ENCODE measurements at regions not wholly inside any gene's neighbourhood (a gene's known extent, or its start where the extent isn't known, plus 50 kb on each side); places are given as distances from the start of the nearest gene placed in this dataset.

DNA sequence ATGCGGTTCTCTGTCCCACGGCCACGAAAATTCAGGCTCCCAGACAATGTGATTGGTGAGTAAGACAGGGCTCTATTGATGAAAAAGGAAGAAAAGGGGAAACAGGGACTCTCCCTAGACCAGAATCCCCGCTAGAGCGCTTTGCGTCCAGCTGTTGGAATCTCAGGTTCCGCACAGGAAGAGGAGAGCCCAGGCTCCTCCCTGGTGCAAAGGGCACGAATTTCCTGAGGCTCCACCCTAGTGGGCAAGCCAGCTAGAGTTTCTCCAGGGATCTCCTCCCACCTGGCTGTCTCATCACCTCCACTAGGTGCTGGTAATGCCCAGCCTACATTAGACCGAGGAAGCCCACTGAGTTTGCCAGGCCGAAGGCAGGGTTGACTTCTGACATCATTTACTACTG lies 135.9 kb upstream of the SOX4 start:
- CTCF ChIA-PET = no interaction called here
- TF ChIP-seq, protein P1, sequence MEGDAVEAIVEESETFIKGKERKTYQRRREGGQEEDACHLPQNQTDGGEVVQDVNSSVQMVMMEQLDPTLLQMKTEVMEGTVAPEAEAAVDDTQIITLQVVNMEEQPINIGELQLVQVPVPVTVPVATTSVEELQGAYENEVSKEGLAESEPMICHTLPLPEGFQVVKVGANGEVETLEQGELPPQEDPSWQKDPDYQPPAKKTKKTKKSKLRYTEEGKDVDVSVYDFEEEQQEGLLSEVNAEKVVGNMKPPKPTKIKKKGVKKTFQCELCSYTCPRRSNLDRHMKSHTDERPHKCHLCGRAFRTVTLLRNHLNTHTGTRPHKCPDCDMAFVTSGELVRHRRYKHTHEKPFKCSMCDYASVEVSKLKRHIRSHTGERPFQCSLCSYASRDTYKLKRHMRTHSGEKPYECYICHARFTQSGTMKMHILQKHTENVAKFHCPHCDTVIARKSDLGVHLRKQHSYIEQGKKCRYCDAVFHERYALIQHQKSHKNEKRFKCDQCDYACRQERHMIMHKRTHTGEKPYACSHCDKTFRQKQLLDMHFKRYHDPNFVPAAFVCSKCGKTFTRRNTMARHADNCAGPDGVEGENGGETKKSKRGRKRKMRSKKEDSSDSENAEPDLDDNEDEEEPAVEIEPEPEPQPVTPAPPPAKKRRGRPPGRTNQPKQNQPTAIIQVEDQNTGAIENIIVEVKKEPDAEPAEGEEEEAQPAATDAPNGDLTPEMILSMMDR (IDR thresholded peaks at IDR 0.05; ENCODE audit: unreplicated experiment) = no peak
- no peaks in the 10 kb centered on the region for H3K27me3 Mint-ChIP-seq (ENCODE audit: insufficient read depth, unreplicated experiment)
- no peaks in the 10 kb centered on the region for H3K4me1 Mint-ChIP-seq (ENCODE audit: insufficient read depth, unreplicated experiment)
- H3K27ac Mint-ChIP-seq (ENCODE audit: low read depth, unreplicated experiment) = no peak overlapping the region
- intact Hi-C loops (cut with micrococcal nuclease) = no loop called here
- no peaks in the 10 kb centered on the region for H3K9me3 Mint-ChIP-seq (ENCODE audit: unreplicated experiment)
- BruUV-seq (replicated peaks) = no TSS peak
- H3K36me3 Mint-ChIP-seq (ENCODE audit: insufficient read depth, unreplicated experiment) = no peaks in the 10 kb centered on the region
- POLR2A ChIA-PET = no interaction called here
- no peak overlapping the region for H3K4me3 Mint-ChIP-seq (ENCODE audit: unreplicated experiment)
- DNase-seq (ENCODE audit: unreplicated experiment) = no peak

DNA sequence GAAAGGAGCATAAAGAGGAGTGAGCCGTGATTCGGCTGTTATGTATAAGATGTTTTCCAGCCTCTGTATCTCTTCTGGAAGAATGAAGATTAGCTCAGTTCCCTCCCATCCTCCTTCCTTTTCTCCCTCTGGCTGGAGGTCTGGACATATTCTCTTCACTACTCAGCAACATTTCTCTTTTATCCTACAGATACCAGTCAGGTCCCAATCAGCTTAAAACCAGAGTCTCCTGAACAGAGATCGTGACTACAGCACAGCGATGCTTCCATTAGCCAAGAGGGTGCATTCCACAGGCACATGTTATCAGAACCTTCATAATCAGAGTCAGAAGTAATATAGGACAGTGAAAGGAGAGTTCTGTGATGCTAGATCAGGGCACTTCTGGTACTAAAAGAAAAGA lies 133.9 kb upstream of the SOX4 start:
- BruUV-seq (replicated peaks) = no TSS peak
- POLR2A ChIA-PET = no interaction called here

DNA sequence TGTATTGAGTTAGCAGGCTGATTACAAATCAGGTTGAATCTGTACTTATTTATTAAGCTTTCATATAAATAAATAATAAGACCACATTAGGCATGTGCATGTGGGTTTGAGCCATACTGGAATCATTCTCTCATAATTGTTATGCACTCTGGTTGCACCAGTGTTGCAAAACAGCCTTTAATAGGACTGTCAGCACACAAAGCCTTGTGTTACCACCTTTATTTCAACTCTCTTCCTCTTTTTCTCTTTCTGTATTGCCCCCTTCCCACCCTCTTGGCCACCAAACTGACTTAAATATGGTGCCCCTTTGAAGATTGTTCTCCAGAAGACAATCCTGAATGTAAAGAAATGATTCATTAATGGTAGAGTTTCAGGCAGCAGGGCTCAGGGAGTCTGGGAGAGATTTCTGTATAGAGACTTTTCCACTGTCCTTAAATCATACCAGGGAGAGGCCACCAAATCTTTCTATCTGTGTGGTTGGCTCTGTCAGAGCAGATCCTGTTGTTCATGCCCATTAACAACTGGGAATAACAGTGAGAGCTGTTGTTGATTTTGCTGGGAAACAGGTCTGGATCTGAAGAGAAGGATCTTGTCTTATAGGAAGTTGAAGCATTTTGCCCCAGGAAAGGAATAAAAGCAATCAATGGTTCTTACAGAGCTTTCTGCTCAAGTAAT lies 131.6 kb upstream of the SOX4 start:
- no peaks in the 10 kb centered on the region for H3K4me1 Mint-ChIP-seq (ENCODE audit: insufficient read depth, unreplicated experiment)
- BruUV-seq (replicated peaks) = no TSS peak
- intact Hi-C loops (cut with micrococcal nuclease) = no loop called here

More for the DNA sequence above, 133.9 kb upstream of the SOX4 start:
- TF ChIP-seq, protein P1 (IDR thresholded peaks at IDR 0.05; ENCODE audit: unreplicated experiment) = no peak
- CTCF ChIA-PET = interaction anchor here (0.6 kb wide), 1 partner anchor 274 kb away, joined by 3 read pairs; no protein-coding TSS in a partner anchor
- Mint-ChIP-seq H3K4me1 (ENCODE audit: insufficient read depth, unreplicated experiment) (no peaks in the 10 kb centered on the region), H3K4me3 (ENCODE audit: unreplicated experiment) (no peak overlapping the region), H3K9me3 (ENCODE audit: unreplicated experiment) (no peaks in the 10 kb centered on the region), H3K27ac (ENCODE audit: low read depth, unreplicated experiment) (no peak overlapping the region), H3K27me3 (ENCODE audit: insufficient read depth, unreplicated experiment) (no peaks in the 10 kb centered on the region), H3K36me3 (ENCODE audit: insufficient read depth, unreplicated experiment) (no peaks in the 10 kb centered on the region)
- intact Hi-C loops (cut with micrococcal nuclease) = no loop called here
- DNase-seq (ENCODE audit: unreplicated experiment) = no peak

DNA sequence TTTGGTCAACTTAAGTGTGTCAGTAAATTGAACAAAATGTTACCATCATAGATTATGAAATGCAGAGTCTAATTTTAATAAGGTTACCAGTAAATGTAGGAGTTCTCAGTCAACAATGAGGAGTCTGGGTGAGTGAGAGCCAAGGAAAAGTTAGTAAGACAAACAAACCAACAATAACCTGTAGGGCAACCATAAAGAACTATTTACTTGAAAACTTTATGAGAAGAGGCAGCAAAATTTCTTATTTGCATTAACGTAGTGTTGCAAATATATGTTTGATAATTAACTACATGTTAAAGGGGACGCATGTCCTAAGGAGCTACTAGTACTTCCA lies 131.1 kb upstream of the SOX4 start:
- TF ChIP-seq, protein P1 (IDR thresholded peaks at IDR 0.05; ENCODE audit: unreplicated experiment) = no peak
- ChIA-PET POLR2A (no interaction called here), CTCF (interaction anchor here (0.7 kb wide), 1 partner anchor 110 kb away, joined by 3 read pairs; no protein-coding TSS in a partner anchor)
- Mint-ChIP-seq H3K9me3 (ENCODE audit: unreplicated experiment) (no peaks in the 10 kb centered on the region), H3K4me1 (ENCODE audit: insufficient read depth, unreplicated experiment) (no peaks in the 10 kb centered on the region), H3K4me3 (ENCODE audit: unreplicated experiment) (no peak overlapping the region), H3K27me3 (ENCODE audit: insufficient read depth, unreplicated experiment) (no peaks in the 10 kb centered on the region), H3K36me3 (ENCODE audit: insufficient read depth, unreplicated experiment) (no peaks in the 10 kb centered on the region), H3K27ac (ENCODE audit: low read depth, unreplicated experiment) (no peak overlapping the region)
- no peak for DNase-seq (ENCODE audit: unreplicated experiment)
- no TSS peak for BruUV-seq (replicated peaks)
- intact Hi-C loops (cut with micrococcal nuclease) = no loop called here

More for the DNA sequence above, 131.6 kb upstream of the SOX4 start:
- POLR2A ChIA-PET = no interaction called here
- CTCF ChIA-PET = interaction anchor here (0.6 kb wide), 1 partner anchor 1181 kb away, joined by 4 read pairs; no protein-coding TSS in a partner anchor
- H3K27ac Mint-ChIP-seq (ENCODE audit: low read depth, unreplicated experiment) = no peak overlapping the region
- H3K9me3 Mint-ChIP-seq (ENCODE audit: unreplicated experiment) = no peaks in the 10 kb centered on the region
- no peaks in the 10 kb centered on the region for H3K36me3 Mint-ChIP-seq (ENCODE audit: insufficient read depth, unreplicated experiment)
- no peak for DNase-seq (ENCODE audit: unreplicated experiment)
- TF ChIP-seq, protein P1 (IDR thresholded peaks at IDR 0.05; ENCODE audit: unreplicated experiment) = no peak
- no peak overlapping the region for H3K4me3 Mint-ChIP-seq (ENCODE audit: unreplicated experiment)
- no peaks in the 10 kb centered on the region for H3K27me3 Mint-ChIP-seq (ENCODE audit: insufficient read depth, unreplicated experiment)

Data from MCF 10A (cell line).